Activated CD4-positive, alpha-beta T cell treated with anti-CD3 and anti-CD28 coated beads, Interleukin-2, amount 10 ng/mL, durations not matched to agents 24 days and 14 days (primary cell): ENCODE measurements at regions not wholly inside any gene's neighbourhood (a gene's known extent, or its start where the extent isn't known, plus 50 kb on each side); places are given as distances from the start of the nearest gene placed in this dataset.

ENCODE experiments used
- DNase-seq: peaks from one replicate; pipeline ENCODE4 v3.0.0; 2022
- H3K27ac Mint-ChIP-seq: one replicate; pipeline ENCODE4 v1.8.0; 2022; ENCODE audit warnings: mild to moderate bottlenecking, mixed read lengths
- H3K27me3 Mint-ChIP-seq: one replicate; pipeline ENCODE4 v1.8.0; 2022; ENCODE audit warnings: mixed read lengths
- H3K36me3 Mint-ChIP-seq: one replicate; pipeline ENCODE4 v1.8.0; 2022; ENCODE audit warnings: low read depth, mild to moderate bottlenecking, mixed read lengths
- H3K4me1 Mint-ChIP-seq: one replicate; pipeline ENCODE4 v1.8.0; 2021; ENCODE audit warnings: mixed read lengths
- H3K4me3 Mint-ChIP-seq: one replicate; pipeline ENCODE4 v1.8.0; 2022; ENCODE audit warnings: mild to moderate bottlenecking, moderate library complexity, mixed read lengths
- H3K9me3 Mint-ChIP-seq: one replicate; pipeline ENCODE4 v1.8.0; 2021; ENCODE audit warnings: mixed read lengths
- intact Hi-C: fragments of 100-400 bp; cut with micrococcal nuclease; formaldehyde crosslinking; loops from one replicate; pipeline ENCODE4 v1.15.1; 2023

- H3K9me3 Mint-ChIP-seq = peaks cover 4% of the 10 kb centered on the region
- H3K4me1 Mint-ChIP-seq = no peaks in the 10 kb centered on the region
- intact Hi-C loops = no loop called here
- no peak overlapping the region for H3K27ac Mint-ChIP-seq
- peaks cover 2% of the 10 kb centered on the region for H3K36me3 Mint-ChIP-seq
- no peaks in the 10 kb centered on the region for H3K27me3 Mint-ChIP-seq
- H3K4me3 Mint-ChIP-seq = no peak overlapping the region
- no peak for DNase-seq
Measured at GRCh38 chr1:219347376-219347775, 173.7 kb downstream of the LYPLAL1 start.

GRCh38 chr1:219345953-219346352 is 172.3 kb downstream of the LYPLAL1 start:
- DNase-seq = no peak
- no peaks in the 10 kb centered on the region for H3K4me1 Mint-ChIP-seq
- no peak overlapping the region for H3K4me3 Mint-ChIP-seq
- H3K27me3 Mint-ChIP-seq = no peaks in the 10 kb centered on the region
- intact Hi-C loops = no loop called here
- H3K27ac Mint-ChIP-seq = no peak overlapping the region
- H3K36me3 Mint-ChIP-seq = peaks cover 2% of the 10 kb centered on the region
- H3K9me3 Mint-ChIP-seq = peaks cover 4% of the 10 kb centered on the region

GRCh38 chr1:219342836-219343235 is 169.2 kb downstream of the LYPLAL1 start:
- peaks cover 2% of the 10 kb centered on the region for H3K36me3 Mint-ChIP-seq
- H3K4me3 Mint-ChIP-seq = no peak overlapping the region
- no peak for DNase-seq
- intact Hi-C loops = no loop called here
- H3K27ac Mint-ChIP-seq = no peak overlapping the region
- H3K9me3 Mint-ChIP-seq = peaks cover 4% of the 10 kb centered on the region
- H3K27me3 Mint-ChIP-seq = no peaks in the 10 kb centered on the region
- H3K4me1 Mint-ChIP-seq = no peaks in the 10 kb centered on the region

GRCh38 chr1:219340796-219341195 is 167.1 kb downstream of the LYPLAL1 start:
- Mint-ChIP-seq H3K27ac (no peak overlapping the region), H3K4me1 (no peaks in the 10 kb centered on the region), H3K27me3 (no peaks in the 10 kb centered on the region), H3K9me3 (no peaks in the 10 kb centered on the region), H3K36me3 (no peaks in the 10 kb centered on the region), H3K4me3 (no peak overlapping the region)
- DNase-seq = no peak
- intact Hi-C loops = no loop called here

DNA sequence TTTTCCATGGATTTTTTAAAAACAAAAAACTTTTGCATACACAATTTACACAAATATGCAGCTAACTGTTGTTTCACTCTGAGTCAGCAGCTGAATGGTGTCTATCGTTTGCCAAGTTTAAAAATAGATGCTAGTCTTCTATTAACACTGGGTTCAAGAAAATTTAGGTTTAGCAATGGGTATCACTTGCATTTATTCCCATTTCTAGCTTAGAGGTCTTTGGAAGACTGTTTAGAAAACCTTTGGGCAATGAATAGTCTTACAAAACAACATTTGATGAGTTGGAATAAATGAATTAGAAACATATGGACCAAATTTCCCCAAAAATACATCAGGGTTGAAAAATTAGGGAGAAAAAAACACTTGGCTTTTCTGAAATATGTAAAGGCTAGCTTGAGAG is 165.8 kb downstream of the LYPLAL1 start:
- no peaks in the 10 kb centered on the region for H3K9me3 Mint-ChIP-seq
- H3K27me3 Mint-ChIP-seq = no peaks in the 10 kb centered on the region
- intact Hi-C loops = no loop called here
- H3K4me1 Mint-ChIP-seq = no peaks in the 10 kb centered on the region
- H3K27ac Mint-ChIP-seq = no peak overlapping the region
- no peak overlapping the region for H3K4me3 Mint-ChIP-seq
- DNase-seq = no peak
- H3K36me3 Mint-ChIP-seq = no peaks in the 10 kb centered on the region

GRCh38 chr1:219337588-219337987 is 163.9 kb downstream of the LYPLAL1 start:
- Mint-ChIP-seq H3K9me3 (no peaks in the 10 kb centered on the region), H3K4me1 (no peaks in the 10 kb centered on the region)
- intact Hi-C loops = no loop called here

DNA sequence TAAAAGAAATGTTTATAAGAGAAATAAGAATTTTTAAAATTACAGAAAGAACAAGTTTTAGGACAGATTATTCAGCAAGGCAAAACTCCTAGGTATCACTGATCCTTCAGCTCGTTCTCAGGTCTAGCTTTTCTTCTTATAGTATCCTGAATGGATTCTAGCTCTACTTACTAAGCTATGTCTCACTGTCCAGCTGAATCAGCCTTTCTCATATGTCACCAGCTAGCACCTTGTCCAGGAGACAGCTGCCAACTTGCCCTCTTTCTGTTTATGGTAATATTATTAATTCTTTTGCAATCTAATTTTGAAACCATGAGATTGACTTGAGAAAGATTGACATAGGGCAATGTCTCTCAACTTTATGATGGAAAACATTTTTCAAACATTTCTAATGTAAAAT is 159.9 kb downstream of the LYPLAL1 start:
- Mint-ChIP-seq H3K9me3 (no peaks in the 10 kb centered on the region), H3K4me1 (no peaks in the 10 kb centered on the region), H3K27ac (no peak overlapping the region), H3K27me3 (no peaks in the 10 kb centered on the region), H3K4me3 (no peak overlapping the region), H3K36me3 (no peaks in the 10 kb centered on the region)
- intact Hi-C loops = no loop called here
- DNase-seq = no peak

More at GRCh38 chr1:219337588-219337987, 163.9 kb downstream of the LYPLAL1 start:
- Mint-ChIP-seq H3K27ac (no peak overlapping the region), H3K36me3 (no peaks in the 10 kb centered on the region), H3K27me3 (no peaks in the 10 kb centered on the region), H3K4me3 (no peak overlapping the region)
- DNase-seq = no peak

DNA sequence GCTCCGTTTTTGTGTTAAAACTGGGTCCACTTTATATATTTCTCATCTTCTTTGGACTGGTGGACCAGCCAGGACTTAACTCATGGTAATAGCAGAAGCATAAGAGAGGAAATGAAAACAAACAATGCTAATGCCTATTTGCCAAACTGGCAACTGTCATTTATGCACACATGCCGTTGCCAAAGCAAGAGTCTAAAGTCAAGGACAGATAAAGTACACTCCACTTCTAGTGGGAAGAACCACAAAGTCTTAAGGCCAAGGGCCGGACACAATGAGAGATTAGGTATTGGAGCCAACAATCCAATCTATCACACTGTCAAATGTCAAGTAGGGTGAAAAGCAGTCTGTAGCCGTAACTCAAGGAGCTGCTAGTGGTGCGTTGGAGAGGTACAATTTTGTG is 157.7 kb downstream of the LYPLAL1 start:
- Mint-ChIP-seq H3K9me3 (peaks cover 9% of the 10 kb centered on the region), H3K36me3 (no peaks in the 10 kb centered on the region), H3K27me3 (peaks cover 2% of the 10 kb centered on the region), H3K4me3 (no peak overlapping the region), H3K27ac (no peak overlapping the region), H3K4me1 (no peaks in the 10 kb centered on the region)
- DNase-seq = no peak
- intact Hi-C loops = no loop called here

DNA sequence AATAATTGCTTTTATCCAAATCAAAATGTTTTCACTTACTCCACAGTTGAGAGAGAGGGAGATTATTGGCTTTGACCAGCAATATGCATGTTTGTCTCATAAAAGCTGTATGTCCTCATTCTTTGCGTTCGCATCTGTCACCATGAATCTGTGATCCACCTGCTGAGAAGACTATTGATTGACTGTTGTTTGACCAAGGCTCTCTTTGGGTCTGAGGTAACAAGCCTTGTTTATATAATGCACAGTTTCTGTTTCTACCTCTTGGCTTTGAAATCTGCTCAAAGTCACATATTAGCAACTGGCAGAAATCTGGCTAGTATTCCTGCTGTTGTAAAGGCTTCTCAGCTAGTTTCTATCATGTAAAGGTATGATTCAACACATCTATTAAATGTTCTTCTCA is 157.0 kb downstream of the LYPLAL1 start:
- no peak for DNase-seq
- Mint-ChIP-seq H3K36me3 (no peaks in the 10 kb centered on the region), H3K27ac (no peak overlapping the region), H3K4me1 (no peaks in the 10 kb centered on the region), H3K27me3 (peaks cover 2% of the 10 kb centered on the region), H3K4me3 (no peak overlapping the region), H3K9me3 (peaks cover 9% of the 10 kb centered on the region)
- intact Hi-C loops = no loop called here

GRCh38 chr1:219330001-219330400 is 156.3 kb downstream of the LYPLAL1 start:
- H3K4me1 Mint-ChIP-seq = no peaks in the 10 kb centered on the region
- intact Hi-C loops = no loop called here
- no peak overlapping the region for H3K4me3 Mint-ChIP-seq

DNA sequence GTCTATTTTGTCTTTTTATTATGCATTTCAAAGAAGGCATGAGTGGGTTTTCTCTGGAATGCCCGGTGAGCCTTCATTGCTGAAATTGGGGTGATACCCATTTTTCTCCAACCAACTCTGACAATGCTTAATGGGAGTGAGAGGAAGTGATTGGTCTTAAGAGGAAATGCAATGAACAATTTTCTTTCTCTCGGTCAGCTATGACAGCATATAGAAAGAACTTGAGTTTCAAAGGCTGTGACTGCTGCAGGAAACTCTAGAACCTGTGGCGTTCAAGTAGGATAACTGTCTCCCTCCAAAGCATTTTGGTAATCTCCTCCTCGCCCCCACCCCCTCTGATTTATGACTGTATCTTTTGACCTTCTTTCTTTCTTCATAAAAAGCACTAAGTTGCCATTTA is 155.9 kb downstream of the LYPLAL1 start:
- DNase-seq = no peak
- intact Hi-C loops = no loop called here
- Mint-ChIP-seq H3K9me3 (peaks cover 9% of the 10 kb centered on the region), H3K27ac (no peak overlapping the region), H3K4me1 (no peaks in the 10 kb centered on the region), H3K4me3 (no peak overlapping the region), H3K36me3 (no peaks in the 10 kb centered on the region), H3K27me3 (peaks cover 2% of the 10 kb centered on the region)

More at GRCh38 chr1:219330001-219330400, 156.3 kb downstream of the LYPLAL1 start:
- Mint-ChIP-seq H3K36me3 (no peaks in the 10 kb centered on the region), H3K27ac (no peak overlapping the region), H3K27me3 (peaks cover 2% of the 10 kb centered on the region), H3K9me3 (peaks cover 9% of the 10 kb centered on the region)
- no peak for DNase-seq

GRCh38 chr1:219326843-219327242 is 153.2 kb downstream of the LYPLAL1 start:
- intact Hi-C loops = no loop called here
- H3K9me3 Mint-ChIP-seq = peaks cover 9% of the 10 kb centered on the region
- H3K4me1 Mint-ChIP-seq = no peaks in the 10 kb centered on the region
- H3K27me3 Mint-ChIP-seq = peaks cover 4% of the 10 kb centered on the region
- H3K4me3 Mint-ChIP-seq = no peak overlapping the region
- no peak overlapping the region for H3K27ac Mint-ChIP-seq
- no peaks in the 10 kb centered on the region for H3K36me3 Mint-ChIP-seq
- no peak for DNase-seq

GRCh38 chr1:219325368-219325742 is 151.7 kb downstream of the LYPLAL1 start:
- Mint-ChIP-seq H3K4me3 (no peak overlapping the region), H3K27ac (no peak overlapping the region), H3K36me3 (no peaks in the 10 kb centered on the region), H3K9me3 (peaks cover 9% of the 10 kb centered on the region), H3K27me3 (peaks cover 4% of the 10 kb centered on the region), H3K4me1 (no peaks in the 10 kb centered on the region)
- intact Hi-C loops = no loop called here
- no peak for DNase-seq

- Mint-ChIP-seq H3K4me3 (no peak overlapping the region), H3K27ac (no peak overlapping the region), H3K9me3 (peaks cover 9% of the 10 kb centered on the region), H3K27me3 (peaks cover 4% of the 10 kb centered on the region), H3K36me3 (no peaks in the 10 kb centered on the region), H3K4me1 (no peaks in the 10 kb centered on the region)
- intact Hi-C loops = loop anchor here (5.0 kb wide), 1 partner anchor 152 kb away; the partner anchor contains the start of gene LYPLAL1
- no peak for DNase-seq
Measured at GRCh38 chr1:219324629-219325367, 151.1 kb downstream of the LYPLAL1 start.

DNA sequence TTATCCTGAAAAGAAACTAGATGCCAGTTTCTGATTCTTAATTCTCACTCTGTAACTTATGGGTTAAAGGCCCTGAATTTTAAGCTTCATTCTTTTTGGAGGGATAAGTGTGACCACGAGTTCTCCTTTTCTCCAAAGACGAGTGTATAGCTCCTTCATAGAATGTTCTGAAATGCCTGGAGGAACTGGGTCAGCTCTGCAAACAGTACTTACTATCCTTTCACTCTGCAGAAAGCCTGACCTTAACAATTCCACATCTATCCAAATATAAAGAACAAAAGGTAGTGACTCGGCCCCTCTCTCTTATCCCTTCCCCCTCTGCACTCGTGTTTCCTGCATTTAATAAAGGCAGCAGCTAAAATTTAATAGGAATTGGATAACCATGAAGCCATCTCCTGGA is 150.5 kb downstream of the LYPLAL1 start:
- intact Hi-C loops = loop anchor here (5.0 kb wide), 1 partner anchor 152 kb away; the partner anchor contains the start of gene LYPLAL1
- Mint-ChIP-seq H3K27me3 (peaks cover 4% of the 10 kb centered on the region), H3K4me3 (no peak overlapping the region), H3K36me3 (no peaks in the 10 kb centered on the region), H3K4me1 (no peaks in the 10 kb centered on the region), H3K9me3 (peaks cover 9% of the 10 kb centered on the region), H3K27ac (no peak overlapping the region)
- no peak for DNase-seq
